GM21786 (cell line): ENCODE measurements at regions not wholly inside any gene's neighbourhood (a gene's known extent, or its start where the extent isn't known, plus 50 kb on each side); places are given as distances from the start of the nearest gene placed in this dataset.
"Not testable (repeated sequence)": the region's sequence is repeated elsewhere in the genome, so short reads cannot be mapped to it uniquely, and the experiment has no call there.

ENCODE experiments used
- ATAC-seq: cut with Tn5 transposase; IDR thresholded peaks from one replicate; pipeline ENCODE4 v1.9.1; 2021; ENCODE audit not compliant: unreplicated experiment

DNA sequence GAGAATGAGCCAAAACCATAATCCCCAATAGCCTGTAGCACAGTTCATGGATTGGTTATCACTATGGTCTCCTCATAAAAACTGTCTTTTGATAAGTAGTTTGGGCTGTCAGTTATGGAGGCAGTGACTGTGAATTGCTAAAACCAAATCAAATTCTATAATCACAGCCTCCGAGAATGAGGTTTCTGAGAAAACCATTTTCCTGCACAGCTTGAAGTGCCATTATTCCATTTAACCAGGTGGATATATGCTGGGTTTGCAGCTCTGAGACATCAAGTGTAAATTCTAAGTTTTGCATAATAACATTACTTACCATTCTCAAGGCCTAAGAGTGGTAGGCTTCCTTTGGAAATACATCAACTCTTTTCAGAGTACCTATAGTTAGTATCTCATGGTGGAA lies 485.4 kb downstream of the FRK start:
- ATAC-seq, result no peak

GRCh38 chr6:115573861-115574260 lies 486.8 kb downstream of the FRK start:
- ATAC-seq, result no peak

- no peak for ATAC-seq
Measured at GRCh38 chr6:115570331-115570730, 490.4 kb downstream of the FRK start.

GRCh38 chr6:115554060-115554459 lies 506.6 kb downstream of the FRK start:
- ATAC-seq, result no peak

DNA sequence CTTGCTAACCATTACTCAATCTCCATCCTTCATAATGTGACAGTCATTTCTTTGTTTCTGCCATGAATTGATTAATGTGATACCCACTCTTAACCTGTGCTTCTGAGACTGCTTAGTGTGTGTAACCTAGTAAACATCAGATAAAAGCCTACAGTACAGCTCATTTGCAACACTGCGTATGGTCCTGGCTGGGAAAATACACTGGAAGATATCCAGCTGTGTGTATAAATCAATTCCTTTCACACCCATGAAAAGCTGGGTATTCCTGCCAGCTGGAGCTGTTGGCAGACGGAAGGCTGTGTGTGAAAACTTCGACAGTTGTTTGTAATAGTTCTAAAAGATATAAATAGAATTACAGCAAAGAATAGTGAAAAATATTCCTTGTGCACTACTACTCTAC lies 509.2 kb downstream of the FRK start:
- ATAC-seq, result no peak

- no peak for ATAC-seq
Measured at GRCh38 chr6:115545672-115545986, 515.1 kb downstream of the FRK start.

DNA sequence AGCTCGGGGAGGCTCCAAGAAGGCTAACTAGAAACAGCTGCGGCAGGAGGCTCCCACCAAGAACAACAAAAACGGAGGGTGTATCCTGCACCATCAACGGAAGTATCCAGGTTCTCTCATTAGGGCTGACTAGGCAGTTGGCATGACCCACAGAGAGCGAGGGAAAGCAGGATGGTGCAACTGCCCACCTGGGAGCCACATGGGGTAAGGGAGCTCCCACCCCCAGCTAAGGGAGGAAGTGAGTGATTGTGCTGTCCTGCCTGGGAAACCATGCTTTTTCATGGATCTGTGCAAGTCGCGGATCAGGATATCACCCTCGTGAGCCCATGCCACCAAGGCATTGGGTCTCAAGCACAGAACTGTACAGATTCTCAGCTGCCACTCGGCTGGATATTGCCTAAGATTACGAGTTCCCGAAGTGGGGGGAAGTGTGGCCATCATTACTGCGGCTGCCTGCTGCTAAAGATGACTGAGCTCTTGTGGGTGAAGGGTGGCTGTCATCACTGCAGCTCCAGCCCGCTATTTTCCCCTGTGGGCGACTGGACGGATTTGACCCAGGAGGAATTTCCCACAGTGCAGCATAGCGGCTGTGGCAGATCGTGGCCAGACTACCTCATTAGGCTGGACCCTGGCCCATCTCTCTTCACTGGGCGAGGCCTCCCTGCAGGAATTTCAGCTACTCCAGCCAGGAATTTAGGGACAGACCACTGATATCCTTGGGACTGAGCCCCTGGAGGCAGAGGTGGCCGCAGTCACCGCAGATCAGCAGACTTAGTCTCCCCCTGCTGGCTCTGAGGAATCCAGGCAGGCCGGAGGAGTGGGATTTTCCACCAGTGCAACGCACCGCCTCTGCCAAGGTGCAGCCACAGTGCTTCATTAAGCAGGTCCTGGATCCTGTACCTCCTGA lies 515.7 kb downstream of the FRK start:
- ATAC-seq, result no peak

DNA sequence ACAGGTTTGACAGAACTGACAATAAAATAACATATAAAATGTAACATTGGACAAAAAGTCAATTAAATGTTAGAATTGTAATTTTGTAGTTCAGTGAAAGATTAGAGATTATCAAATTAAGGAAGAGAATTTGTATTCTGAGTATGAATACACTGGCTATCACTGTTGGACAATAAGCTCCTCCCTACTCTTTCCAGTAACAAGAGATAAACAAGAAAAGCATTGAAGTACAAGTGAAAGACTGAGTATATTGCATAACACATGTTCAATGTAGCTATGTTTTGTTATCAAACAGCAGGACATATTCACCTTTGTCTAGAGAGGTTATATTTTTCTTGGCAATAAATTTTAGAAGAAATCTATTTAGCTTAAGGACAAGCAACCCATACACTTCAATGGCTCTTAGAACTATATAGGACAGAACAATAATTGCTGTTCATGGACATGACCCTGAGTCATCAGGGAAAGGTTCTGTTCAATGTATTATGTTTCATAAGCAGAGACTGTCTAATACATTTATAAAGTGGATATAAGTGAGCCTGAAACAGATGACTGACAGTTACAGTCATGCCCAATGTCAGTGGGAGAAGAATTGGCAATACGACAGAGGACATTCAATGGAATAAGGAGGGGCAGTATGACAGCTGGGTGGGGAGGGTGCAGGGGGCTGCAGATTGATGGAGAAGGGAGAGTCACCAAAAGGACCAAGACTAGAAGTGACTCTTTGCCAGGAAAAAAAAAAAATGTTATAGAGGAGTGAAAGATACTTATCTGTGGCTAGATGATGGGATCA lies 520.4 kb downstream of the FRK start:
- no peak for ATAC-seq

GRCh38 chr6:115539531-115539930 lies 521.2 kb downstream of the FRK start:
- ATAC-seq, result no peak

- no peak for ATAC-seq
Measured at GRCh38 chr6:115524821-115525220, 535.9 kb downstream of the FRK start.

GRCh38 chr6:115521747-115522146 lies 538.9 kb downstream of the FRK start:
- ATAC-seq, result not testable (repeated sequence)

GRCh38 chr6:115514656-115515055 lies 546.0 kb downstream of the FRK start:
- no peak for ATAC-seq

DNA sequence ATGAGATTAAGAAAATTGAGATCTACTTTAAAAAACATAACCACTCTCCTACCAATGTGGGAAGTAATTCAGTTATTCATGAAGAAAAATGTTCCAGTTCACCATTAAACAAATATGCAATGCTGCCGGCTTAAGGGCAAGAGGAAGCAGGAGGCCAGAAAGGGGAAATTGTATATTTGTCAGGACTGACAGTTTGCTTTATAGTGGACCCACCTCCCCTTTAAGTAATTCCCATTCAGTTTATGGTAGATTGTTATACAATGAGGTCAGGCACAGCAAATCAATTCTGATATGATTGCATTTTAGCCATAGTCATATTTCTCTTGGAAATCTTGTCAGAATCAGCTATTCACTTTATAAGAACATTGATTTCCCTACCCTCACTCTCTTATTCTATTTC lies 547.8 kb downstream of the FRK start:
- no peak for ATAC-seq

GRCh38 chr6:115511771-115512170 lies 548.9 kb downstream of the FRK start:
- ATAC-seq, result no peak

GRCh38 chr6:115502432-115502831 lies 558.3 kb downstream of the FRK start:
- not testable (repeated sequence) for ATAC-seq

DNA sequence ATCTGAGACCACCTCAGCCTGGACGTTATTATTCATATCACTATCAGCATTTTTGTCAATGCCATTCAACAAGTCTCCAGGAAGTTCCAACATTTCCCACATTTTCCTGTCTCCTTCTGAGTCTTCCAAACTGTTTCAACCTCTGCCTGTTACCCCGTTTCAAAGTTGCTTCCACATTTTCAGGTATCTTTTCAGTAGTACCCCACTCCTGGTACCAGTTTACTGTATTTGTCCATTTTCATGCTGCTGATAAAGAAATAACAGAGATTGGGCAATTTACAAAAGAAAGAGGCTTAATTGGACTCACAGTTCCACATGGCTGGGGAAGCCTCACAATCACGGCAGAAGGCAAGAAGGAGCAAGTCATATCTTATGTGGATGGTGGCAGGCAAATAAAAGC lies 565.5 kb downstream of the FRK start:
- ATAC-seq, result no peak

DNA sequence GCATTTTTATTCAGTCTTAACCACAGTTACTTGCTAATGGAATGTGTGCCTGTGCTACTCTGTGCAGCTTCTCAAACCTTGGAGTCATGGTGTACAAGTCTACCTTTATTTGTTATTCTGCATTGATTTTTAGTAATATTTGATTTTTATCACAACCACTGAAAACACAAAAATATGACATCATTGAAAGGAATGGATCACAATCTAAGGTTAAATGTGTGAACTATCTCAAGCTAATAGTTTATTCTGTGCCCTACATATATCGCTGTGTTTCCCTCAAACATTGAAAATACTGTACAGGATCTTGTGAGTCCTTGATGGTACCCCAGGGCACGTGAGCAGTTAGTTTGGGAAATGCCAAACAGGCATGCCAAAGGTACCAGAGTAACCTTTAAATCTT lies 573.4 kb downstream of the FRK start:
- ATAC-seq, result no peak

GRCh38 chr6:115485400-115485799 lies 575.3 kb downstream of the FRK start:
- no peak for ATAC-seq

- not testable (repeated sequence) for ATAC-seq
Measured at GRCh38 chr6:115480543-115480942, 580.1 kb downstream of the FRK start.

DNA sequence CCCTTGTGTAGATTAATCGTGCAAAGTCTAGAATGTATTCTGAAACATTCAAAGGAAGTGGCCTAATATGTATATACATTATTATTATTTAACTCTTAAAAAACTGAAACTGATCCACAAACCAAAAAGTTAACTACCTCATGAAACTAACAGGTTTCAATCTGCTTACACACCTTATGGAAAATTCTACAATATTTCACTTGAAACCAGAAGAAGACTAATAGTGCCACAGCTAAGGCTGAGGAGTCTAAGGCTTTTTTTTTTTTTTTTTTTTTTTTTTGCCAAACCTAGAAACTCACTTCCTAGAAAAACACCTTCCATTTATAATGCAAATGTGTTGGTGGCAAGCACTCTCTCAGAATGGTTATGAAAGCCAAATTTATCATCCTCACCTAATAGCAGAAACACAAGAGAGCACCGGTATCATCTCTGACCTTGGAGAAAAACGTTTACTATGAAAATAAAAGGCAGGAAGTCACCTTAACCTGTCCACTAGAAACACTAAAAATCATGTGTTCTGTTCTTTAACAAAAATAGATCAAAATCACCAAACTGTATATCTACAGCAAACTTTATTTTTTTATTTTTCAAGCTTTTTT lies 586.1 kb downstream of the FRK start:
- no peak for ATAC-seq

- no peak for ATAC-seq
Measured at GRCh38 chr6:115468272-115469005, 592.3 kb downstream of the FRK start.
